AG09309 (cell line): ENCODE measurements at regions not wholly inside any gene's neighbourhood (a gene's known extent, or its start where the extent isn't known, plus 50 kb on each side); places are given as distances from the start of the nearest gene placed in this dataset.

Source experiments
- DNase-seq: peaks from one replicate; pipeline ENCODE4 v3.0.0-alpha.2; 2010; ENCODE audit warnings: low read depth
- H3K4me3 ChIP-seq: 2 replicates; pipeline ENCODE4 v1.5.1; 2011; ENCODE audit warnings: mild to moderate bottlenecking, low read depth, low read length, moderate library complexity; ENCODE audit not compliant: control insufficient read depth
- TF ChIP-seq, protein P1 (sequence below): IDR thresholded peaks from 2 replicates; pipeline ENCODE4 v1.5.1; 2011; ENCODE audit warnings: mild to moderate bottlenecking, low read depth, low read length, inconsistent platforms; ENCODE audit not compliant: insufficient read depth, control insufficient read depth; ENCODE audit errors: missing control alignments

DNA sequence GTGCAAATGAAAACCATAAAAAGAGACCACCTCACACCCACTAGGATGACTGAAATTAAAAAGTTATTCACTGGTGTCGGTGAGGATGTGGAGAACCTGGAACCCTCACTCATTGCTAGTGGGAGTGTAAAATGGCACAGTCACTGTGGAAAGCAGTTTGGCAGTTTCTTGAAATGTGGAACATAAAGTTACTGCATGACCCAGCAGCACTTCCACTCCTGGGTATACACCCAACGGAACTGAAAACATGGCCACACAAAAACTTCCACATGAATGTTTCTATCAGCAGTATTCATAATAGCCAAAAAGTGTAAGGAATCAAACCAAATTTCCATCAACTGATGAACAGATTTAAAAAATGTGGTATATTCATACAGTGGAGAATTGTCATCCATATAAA is 65.1 kb upstream of the SLC66A3 start:
- no peak overlapping the region for H3K4me3 ChIP-seq
- no peak for DNase-seq
- TF ChIP-seq, protein P1, sequence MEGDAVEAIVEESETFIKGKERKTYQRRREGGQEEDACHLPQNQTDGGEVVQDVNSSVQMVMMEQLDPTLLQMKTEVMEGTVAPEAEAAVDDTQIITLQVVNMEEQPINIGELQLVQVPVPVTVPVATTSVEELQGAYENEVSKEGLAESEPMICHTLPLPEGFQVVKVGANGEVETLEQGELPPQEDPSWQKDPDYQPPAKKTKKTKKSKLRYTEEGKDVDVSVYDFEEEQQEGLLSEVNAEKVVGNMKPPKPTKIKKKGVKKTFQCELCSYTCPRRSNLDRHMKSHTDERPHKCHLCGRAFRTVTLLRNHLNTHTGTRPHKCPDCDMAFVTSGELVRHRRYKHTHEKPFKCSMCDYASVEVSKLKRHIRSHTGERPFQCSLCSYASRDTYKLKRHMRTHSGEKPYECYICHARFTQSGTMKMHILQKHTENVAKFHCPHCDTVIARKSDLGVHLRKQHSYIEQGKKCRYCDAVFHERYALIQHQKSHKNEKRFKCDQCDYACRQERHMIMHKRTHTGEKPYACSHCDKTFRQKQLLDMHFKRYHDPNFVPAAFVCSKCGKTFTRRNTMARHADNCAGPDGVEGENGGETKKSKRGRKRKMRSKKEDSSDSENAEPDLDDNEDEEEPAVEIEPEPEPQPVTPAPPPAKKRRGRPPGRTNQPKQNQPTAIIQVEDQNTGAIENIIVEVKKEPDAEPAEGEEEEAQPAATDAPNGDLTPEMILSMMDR = no peak

DNA sequence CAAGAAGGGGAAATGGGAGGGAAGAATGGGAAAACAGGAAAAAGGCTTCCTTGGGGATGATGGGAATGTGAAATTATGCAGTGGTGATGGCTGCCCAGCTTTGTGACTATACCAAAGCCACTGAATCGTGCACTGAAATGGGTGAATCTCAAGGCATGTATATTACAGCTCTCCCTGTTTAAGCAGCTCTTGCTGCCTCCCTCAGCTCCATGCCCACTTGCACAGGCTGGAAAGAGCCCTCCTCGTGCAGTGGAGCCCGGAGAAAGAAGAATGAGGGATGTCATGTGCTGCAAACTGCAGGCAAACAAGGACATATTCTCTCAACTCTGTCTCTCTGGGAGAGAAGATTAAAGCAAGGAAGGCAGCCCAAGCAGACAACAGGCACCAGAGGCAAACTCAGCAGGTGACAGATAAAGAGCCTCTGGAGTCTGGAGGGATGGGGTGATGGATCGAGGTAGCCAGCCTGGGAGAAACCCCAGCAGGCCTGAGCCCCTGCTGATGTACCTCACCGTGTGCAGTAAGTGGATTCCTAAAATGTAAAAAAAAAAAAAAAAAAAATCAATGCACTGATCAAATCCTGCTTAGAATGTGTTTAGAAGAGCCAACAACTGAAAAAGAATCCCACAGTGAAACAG is 62.4 kb upstream of the SLC66A3 start:
- no peak for DNase-seq
- no peak overlapping the region for H3K4me3 ChIP-seq
- TF ChIP-seq, protein P1 = no peak

DNA sequence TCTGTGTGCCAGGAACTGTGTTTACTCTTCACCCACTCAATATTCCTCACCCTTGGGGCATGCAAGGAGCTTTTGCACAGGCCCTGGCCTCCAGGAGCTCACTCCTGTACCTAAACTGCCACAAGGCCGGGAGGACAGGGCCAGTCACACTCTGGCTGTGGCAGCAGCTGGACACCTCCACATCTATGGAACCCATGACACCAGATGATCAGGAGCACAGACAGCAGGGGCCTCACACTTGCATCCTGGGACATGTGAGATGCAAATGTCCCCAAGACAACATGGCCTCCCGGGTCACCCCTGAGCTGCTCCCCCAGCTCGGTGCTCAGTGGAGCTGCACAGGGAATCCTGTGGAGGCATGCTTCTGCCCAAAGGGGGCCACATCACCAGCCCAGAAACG is 61.8 kb upstream of the SLC66A3 start:
- no peak overlapping the region for H3K4me3 ChIP-seq
- no peak for DNase-seq
- TF ChIP-seq, protein P1 = no peak

DNA sequence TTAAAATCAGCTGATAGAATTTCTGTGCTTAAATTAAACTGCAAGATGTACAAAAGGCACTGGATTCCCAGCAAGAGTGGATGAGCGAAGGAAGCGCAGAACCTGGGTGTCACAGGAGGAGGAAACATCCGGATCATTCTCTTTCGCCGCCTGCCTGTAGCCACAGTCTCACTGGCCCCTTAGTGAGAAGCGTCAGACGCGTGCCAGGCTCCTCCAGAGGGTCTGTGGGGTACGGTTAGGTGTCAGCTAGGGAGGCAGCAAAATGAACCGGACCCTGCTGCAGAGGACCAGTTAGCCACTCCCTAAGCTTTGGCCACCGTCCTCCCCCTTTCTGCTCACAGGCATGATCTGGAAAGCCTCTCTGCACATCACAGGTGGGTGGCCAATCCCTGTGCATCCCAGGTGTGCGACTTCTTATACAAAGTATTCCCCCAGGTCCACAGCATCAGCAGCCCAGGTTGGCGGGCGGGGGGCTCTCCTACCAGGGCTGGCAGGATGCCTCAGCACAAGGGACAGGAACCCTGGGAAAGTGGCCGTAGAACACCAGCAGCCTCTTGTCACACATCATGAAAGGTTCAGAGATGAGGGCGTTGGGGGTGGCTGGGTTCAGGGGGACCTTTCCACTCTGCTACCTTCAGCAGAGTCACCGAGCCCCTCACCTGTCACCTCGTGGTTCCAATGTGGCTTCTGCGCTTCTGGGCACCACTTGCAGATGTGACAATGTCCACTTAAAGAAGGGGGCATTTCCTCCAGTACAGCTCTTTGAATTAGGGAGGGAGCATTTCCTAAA is 61.1 kb upstream of the SLC66A3 start:
- no peak for DNase-seq
- no peak overlapping the region for H3K4me3 ChIP-seq
- TF ChIP-seq, protein P1 = no peak

DNA sequence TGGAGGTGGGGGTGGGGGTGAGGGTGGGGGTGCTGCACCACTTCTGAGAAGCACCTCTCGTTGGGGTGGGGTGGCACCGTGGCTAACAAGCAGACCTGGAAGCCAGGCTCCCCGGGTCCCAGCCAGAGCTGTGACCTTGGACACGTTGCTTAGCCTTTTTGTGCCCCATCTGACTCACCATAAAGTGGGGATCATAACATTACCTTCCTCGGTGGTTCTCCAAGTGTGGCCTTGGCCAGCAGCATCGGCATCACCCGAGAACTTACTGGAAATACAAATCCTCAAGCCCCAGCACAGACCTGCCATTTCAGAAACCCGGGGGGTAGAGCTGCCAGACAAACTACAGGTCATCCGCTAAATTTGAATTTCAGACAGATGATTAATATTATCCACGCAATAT is 58.7 kb upstream of the SLC66A3 start:
- no peak for DNase-seq
- H3K4me3 ChIP-seq = no peak overlapping the region
- TF ChIP-seq, protein P1 = no peak

DNA sequence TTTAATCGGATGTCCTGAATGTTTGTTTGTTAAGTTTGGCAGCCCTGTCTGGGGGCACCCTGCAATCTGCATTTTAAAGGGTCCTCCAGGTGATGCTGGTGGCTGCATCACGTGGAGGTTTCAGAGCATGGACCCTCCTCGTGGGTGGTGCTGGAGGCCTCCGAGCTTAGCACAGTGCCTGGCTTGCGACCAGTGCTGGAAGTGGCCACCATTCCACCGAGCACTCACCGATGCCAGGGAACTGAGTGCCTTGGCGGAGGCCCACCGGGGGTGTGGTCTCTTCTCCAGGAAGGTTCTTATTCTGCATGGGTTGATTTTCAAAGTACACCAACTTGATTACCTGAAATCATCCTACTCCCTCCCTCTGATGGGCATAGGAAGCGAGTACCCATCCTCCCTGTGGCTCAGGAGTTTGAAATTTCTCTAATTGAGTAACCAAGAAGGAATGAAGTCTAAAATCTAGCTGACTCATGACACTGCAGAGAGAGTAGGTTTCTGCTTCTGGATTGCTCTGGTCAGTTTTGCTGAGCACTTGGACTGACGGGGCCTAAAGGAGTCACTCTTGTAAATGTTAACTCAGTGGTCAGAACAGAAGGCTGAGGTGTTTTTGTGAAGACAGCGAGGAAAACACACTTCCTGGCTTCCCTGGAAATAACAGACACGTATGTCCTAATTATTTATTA is 58.1 kb upstream of the SLC66A3 start:
- peak; percentile 34 for DNase-seq
- no peak overlapping the region for H3K4me3 ChIP-seq
- TF ChIP-seq, protein P1 = no peak
